Muscle of leg (tissue), 3 donors: ENCODE measurements at regions not wholly inside any gene's neighbourhood (a gene's known extent, or its start where the extent isn't known, plus 50 kb on each side); places are given as distances from the start of the nearest gene placed in this dataset.
"Not testable (repeated sequence)": the region's sequence is repeated elsewhere in the genome, so short reads cannot be mapped to it uniquely, and the experiment has no call there.

Experiments
- DNase-seq: peaks from one replicate; pipeline ENCODE4 v3.0.0; 2013
- H3K27ac ChIP-seq: one replicate; pipeline ENCODE4 v1.5.1; 2013; ENCODE audit warnings: mild to moderate bottlenecking, low read length, control low read depth
- H3K27me3 ChIP-seq: one replicate; pipeline ENCODE4 v1.6.1; 2013; ENCODE audit warnings: low read length; ENCODE audit not compliant: control insufficient read depth, insufficient read depth
- H3K36me3 ChIP-seq: one replicate; pipeline ENCODE4 v1.6.1; 2013; ENCODE audit warnings: low read length; ENCODE audit not compliant: control insufficient read depth, insufficient read depth
- H3K4me1 ChIP-seq: one replicate; pipeline ENCODE4 v1.6.1; 2013; ENCODE audit warnings: low read length; ENCODE audit not compliant: control insufficient read depth, insufficient read depth
- H3K4me3 ChIP-seq: one replicate; pipeline ENCODE4 v1.5.1; 2013; ENCODE audit warnings: low read length, control low read depth
- H3K9me3 ChIP-seq: replicated peaks from 2 replicates; pipeline ENCODE4 v1.6.1; 2013; ENCODE audit warnings: low read depth, low read length; ENCODE audit not compliant: control insufficient read depth
- WGBS: methylation state at CpG from one replicate; pipeline ENCODE4 v1.1.5; 2013; ENCODE audit warnings: missing lambda C conversion rate; ENCODE audit not compliant: insufficient coverage; 5-methylcytosine and 5-hydroxymethylcytosine counted together

DNA sequence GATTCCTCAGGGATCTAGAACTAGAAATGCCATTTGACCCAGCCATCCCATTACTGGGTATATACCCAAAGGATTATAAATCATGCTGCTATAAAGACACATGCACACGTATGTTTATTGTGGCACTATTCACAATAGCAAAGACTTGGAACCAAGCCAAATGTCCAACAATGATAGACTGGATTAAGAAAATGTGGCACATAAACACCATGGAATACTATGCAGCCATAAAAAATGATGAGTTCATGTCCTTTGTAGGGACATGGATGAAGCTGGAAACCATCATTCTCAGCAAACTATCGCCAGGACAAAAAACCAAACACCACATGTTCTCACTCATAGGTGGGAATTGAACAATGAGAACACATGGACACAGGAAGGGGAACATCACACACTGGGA is 296.3 kb downstream of the DLEU7 start:
- whole genome bisulfite sequencing = no CpG with 5 or more reads among the region's 2 CpGs
- not testable (repeated sequence) for H3K4me3 ChIP-seq

DNA sequence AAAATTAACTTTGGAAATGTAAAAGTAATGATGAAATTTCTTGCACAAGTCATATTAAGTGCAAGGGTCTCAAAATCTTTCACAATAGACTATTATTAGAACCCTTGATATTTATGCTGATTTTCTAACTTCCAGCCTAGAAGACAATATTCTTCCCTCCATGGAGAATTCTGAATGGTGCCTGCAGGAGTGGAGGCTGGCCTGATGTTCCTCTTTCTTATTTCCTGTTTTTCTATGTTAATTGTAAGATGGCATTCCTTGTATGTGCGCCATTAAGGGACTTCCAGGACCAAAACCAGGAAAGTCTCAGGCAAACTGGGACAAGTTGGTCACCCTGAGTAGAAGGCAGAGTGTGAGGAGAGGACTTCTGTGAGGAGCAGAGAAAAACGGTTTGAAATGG is 294.9 kb downstream of the DLEU7 start:
- no peak for DNase-seq
- H3K27ac ChIP-seq = no peak overlapping the region

More for the DNA sequence above, 296.3 kb downstream of the DLEU7 start:
- H3K9me3 ChIP-seq, DNase-seq, H3K27me3 ChIP-seq, H3K4me1 ChIP-seq, H3K27ac ChIP-seq, H3K36me3 ChIP-seq: not testable (repeated sequence)

DNA sequence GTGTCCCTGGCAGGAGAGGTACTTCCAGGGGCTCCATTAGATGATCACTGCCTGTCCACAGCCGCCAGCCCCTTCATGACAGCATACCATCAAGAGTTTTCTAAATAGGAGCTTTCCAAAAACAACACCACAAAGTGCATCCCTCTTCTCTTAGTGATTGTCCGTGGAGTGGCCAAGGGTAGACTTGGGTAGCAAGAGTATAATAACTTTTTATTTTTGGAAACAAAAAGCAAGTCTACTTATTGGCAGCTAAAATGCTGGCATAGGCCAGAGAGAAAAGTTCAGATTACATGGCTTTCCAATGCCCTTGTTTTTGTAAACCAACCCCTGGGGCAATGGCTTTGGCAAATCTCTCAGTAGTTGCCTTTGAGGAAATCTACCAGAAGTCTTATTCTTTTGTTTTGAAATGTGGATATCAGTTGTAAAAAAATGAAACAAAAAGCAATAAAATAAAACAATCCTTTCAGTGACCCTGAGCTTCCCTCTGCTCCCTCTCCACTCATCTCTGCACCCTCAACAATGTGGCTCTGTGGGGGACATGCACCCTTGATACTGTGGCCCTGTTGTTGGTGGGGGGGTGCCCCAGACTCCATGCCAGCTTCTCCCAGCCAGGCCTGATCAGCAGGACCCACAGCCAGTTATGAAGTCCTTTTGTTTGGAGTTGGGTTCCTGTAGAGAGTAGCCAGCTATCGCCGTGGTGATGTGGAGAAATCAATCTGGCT is 294.1 kb downstream of the DLEU7 start:
- Histone ChIP-seq H3K27me3 (no peaks in the 10 kb centered on the region), H3K4me3 (no peak overlapping the region), H3K9me3 (no peaks in the 10 kb centered on the region), H3K36me3 (no peaks in the 10 kb centered on the region), H3K4me1 (peaks cover 2% of the 10 kb centered on the region), H3K27ac (no peak overlapping the region)
- no CpG with 5 or more reads among the region's 4 CpGs for WGBS
- DNase-seq = no peak

More for the DNA sequence above, 294.9 kb downstream of the DLEU7 start:
- Histone ChIP-seq H3K4me3 (no peak overlapping the region), H3K4me1 (peaks cover 2% of the 10 kb centered on the region), H3K9me3 (no peaks in the 10 kb centered on the region), H3K36me3 (no peaks in the 10 kb centered on the region), H3K27me3 (no peaks in the 10 kb centered on the region)
- 60% methylated on average over 1 of the region's 2 CpGs for WGBS

DNA sequence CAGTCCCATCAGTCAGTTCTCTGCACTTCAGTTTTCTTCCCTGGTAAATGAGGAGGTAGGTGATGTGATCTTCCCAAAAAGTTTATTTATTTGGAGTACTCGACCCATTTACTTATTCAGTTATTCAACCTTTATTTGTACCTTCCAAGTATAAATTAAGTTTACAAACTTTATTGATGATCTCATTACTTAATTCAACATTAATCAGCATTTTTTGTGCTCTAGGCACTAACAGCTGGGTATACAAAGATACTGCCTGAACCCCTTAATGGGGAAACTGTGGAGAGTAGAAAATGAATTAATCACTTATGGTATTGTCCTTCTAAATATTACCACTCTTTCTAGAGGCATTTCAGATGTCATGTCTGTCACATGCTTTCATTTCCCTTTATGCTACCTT is 293.3 kb downstream of the DLEU7 start:
- Histone ChIP-seq H3K36me3 (no peaks in the 10 kb centered on the region), H3K9me3 (no peaks in the 10 kb centered on the region), H3K4me3 (no peak overlapping the region), H3K4me1 (peaks cover 2% of the 10 kb centered on the region), H3K27me3 (no peaks in the 10 kb centered on the region), H3K27ac (no peak overlapping the region)
- whole genome bisulfite sequencing = no CpG with 5 or more reads among the region's 1 CpG
- DNase-seq = no peak

DNA sequence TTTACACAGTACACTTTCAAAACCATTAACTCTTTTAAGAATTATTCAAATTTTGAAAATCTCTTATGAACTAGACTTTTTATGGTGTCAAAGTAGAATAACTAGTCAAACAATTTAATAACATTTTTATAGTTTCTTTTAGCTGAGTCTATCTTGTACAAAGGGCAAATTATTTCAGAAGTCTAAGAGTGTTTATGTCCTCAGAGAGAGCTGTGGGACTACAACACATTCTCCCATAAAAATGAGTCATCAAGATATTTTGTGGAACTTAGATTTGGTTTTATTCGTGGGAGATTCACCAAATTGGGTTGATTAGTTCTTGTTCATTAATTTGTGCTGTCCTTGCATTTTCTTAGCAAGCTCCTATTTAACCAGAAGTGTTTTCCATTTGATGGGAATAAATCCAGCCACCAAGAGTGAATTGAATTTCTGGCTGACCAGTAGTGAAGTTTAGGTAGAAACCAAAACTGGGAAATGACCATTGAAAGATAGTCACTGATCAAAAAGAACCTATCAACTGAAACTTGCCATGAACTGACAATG is 291.0 kb downstream of the DLEU7 start:
- no peak overlapping the region for H3K27ac ChIP-seq
- H3K4me3 ChIP-seq = no peak overlapping the region
- H3K36me3 ChIP-seq = no peaks in the 10 kb centered on the region
- H3K27me3 ChIP-seq = no peaks in the 10 kb centered on the region
- WGBS = no CpG with 5 or more reads among the region's 1 CpG
- peaks cover 2% of the 10 kb centered on the region for H3K4me1 ChIP-seq
- DNase-seq = no peak
- H3K9me3 ChIP-seq = no peaks in the 10 kb centered on the region

DNA sequence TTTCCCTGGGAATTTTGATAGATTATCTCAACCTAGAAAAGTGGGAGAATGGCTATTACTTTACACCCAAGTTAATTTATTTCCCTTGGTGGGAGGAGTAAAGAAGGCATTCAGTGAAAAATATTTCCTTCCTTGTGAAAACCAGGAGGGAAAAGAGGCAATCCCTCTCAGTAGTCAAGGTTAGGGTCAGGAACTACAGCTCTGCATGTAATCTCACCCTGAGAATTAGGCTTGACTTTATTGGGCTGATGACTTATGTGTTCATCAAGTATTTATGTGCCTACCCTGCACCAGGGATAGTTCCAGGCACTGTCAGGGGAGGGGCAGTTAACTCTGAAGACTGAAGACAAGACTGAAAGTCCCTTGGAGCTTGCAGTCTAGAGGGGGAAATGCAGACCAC is 281.8 kb downstream of the DLEU7 start:
- Histone ChIP-seq H3K4me3 (no peak overlapping the region), H3K4me1 (peaks cover 2% of the 10 kb centered on the region), H3K9me3 (peaks cover 1% of the 10 kb centered on the region), H3K27ac (no peak overlapping the region), H3K36me3 (no peaks in the 10 kb centered on the region), H3K27me3 (no peaks in the 10 kb centered on the region)
- no peak for DNase-seq

DNA sequence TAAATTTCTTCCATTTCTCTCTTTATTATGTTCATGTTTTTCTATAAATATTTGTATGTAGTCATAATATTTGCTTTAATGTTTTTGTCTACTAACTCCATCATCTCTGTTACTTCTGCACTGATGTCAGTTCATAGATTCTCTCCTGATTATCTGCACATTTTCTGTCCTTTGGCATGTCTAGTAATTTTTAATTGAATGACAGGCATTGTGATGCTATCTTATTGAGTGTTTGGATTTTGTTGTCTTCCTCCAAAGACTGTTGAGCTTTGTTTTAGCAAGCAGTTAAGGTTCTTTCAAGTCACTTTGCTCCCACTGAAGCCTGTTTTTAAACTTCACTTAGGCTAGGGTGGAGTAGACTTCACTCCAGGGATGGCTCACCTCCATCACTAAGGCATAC is 276.8 kb downstream of the DLEU7 start:
- no peak for DNase-seq
- H3K27me3 ChIP-seq = no peaks in the 10 kb centered on the region

DNA sequence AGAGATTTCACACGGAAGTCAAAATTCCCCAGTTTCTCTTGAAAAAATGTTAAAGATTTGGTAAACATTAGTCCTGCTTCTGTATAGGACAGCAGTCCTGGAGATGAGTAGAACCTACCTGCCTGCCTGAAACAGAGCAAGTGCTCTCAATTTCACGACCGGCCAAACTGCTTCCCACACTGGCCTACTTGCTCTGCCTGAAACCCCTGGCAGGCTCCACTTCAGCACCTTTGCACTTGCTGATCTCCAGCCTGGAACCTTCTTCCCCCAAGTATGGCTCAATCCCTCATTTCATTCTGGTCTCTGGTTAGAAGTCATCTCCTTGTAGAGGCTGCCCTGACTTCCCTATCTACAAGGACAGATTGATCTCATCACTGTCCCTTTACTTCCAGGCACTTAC is 271.4 kb downstream of the DLEU7 start:
- no peaks in the 10 kb centered on the region for H3K9me3 ChIP-seq
- 70% methylated on average over 2 of the region's 3 CpGs for WGBS
- no peaks in the 10 kb centered on the region for H3K27me3 ChIP-seq
- no peak overlapping the region for H3K27ac ChIP-seq
- no peak for DNase-seq
- no peak overlapping the region for H3K4me3 ChIP-seq
- H3K36me3 ChIP-seq = no peaks in the 10 kb centered on the region
- peaks cover 21% of the 10 kb centered on the region for H3K4me1 ChIP-seq

More for the DNA sequence above, 276.8 kb downstream of the DLEU7 start:
- H3K36me3 ChIP-seq = no peaks in the 10 kb centered on the region
- H3K4me3 ChIP-seq = no peak overlapping the region
- H3K27ac ChIP-seq = no peak overlapping the region
- H3K4me1 ChIP-seq = peaks cover 2% of the 10 kb centered on the region
- peaks cover 4% of the 10 kb centered on the region for H3K9me3 ChIP-seq

DNA sequence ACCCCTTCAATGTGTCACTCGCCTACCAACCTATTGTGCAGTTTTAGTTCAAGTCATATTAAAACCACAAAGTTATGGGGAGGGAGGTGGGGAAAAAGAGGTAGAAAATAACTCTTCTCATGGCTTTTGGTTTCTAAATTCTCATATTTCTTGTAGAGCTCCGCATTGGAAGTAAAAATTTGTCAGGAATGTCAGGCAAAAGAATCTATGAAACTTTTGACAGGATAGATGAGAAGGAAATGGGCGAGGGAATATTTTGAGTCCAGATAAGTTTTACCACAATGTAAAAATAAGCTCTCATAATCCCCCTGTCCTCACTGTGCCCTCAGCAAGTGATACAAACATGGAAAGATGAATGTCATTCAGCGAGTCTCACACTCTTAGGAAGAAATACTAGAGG is 270.4 kb downstream of the DLEU7 start:
- WGBS = 70% methylated on average over 1 of the region's 4 CpGs

DNA sequence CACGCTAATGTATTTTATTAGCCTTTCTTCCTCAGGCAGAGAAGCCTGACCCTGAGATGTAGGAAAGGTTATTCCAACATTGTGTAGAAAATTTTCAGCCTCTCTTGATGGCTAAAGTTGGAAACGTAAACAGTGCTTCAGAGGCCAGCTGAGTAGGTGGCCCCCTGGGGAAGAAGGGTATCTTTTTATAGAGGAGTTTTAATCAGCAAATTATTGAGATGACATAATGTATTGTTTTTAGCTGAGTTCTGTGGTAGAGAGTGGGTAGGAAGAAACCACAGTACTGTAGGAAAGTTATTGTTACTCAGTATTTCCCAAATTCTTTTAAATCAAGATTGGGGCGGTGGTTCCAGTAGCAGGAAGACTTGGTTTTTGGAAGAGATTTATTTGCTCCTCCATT is 268.8 kb downstream of the DLEU7 start:
- no peak overlapping the region for H3K4me3 ChIP-seq
- H3K9me3 ChIP-seq = no peaks in the 10 kb centered on the region
- no peaks in the 10 kb centered on the region for H3K36me3 ChIP-seq
- peaks cover 25% of the 10 kb centered on the region for H3K4me1 ChIP-seq
- H3K27ac ChIP-seq = peak overlapping the region; percentile 62
- WGBS = no CpG with 5 or more reads among the region's 3 CpGs
- no peaks in the 10 kb centered on the region for H3K27me3 ChIP-seq
- DNase-seq = peak; percentile 57

More for the DNA sequence above, 270.4 kb downstream of the DLEU7 start:
- no peaks in the 10 kb centered on the region for H3K9me3 ChIP-seq
- peaks cover 21% of the 10 kb centered on the region for H3K4me1 ChIP-seq
- no peak overlapping the region for H3K27ac ChIP-seq
- no peaks in the 10 kb centered on the region for H3K36me3 ChIP-seq
- no peak for DNase-seq
- H3K27me3 ChIP-seq = no peaks in the 10 kb centered on the region
- H3K4me3 ChIP-seq = no peak overlapping the region

DNA sequence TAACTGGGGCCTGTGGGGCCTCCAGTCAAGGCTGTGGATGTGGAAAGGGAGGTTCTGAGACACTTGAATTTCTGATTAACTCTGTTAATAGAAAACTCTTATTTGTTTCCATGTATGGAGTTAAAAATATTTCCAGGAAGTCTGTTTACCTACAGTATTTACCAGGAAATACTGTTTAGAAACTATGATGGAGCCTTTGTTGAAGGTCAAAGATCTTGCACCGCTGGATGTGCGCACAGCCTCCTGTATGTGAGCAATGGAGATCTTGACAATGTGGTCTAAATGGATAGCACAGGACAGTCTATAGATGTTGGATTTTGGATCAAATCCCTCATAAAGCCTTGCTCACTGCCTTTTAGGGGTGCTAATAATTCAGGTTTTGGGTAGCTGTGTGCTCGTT is 268.4 kb downstream of the DLEU7 start:
- H3K27ac ChIP-seq = peak overlapping the region; percentile 62

More for the DNA sequence above, 268.4 kb downstream of the DLEU7 start:
- peaks cover 25% of the 10 kb centered on the region for H3K4me1 ChIP-seq
- DNase-seq = no peak
- H3K27me3 ChIP-seq = no peaks in the 10 kb centered on the region
- WGBS = 100% methylated on average over 1 of the region's 3 CpGs
- H3K9me3 ChIP-seq = no peaks in the 10 kb centered on the region
- no peak overlapping the region for H3K4me3 ChIP-seq
- H3K36me3 ChIP-seq = no peaks in the 10 kb centered on the region
